CD14-positive monocyte (primary cell): ENCODE measurements at regions not wholly inside any gene's neighbourhood (a gene's known extent, or its start where the extent isn't known, plus 50 kb on each side); places are given as distances from the start of the nearest gene placed in this dataset.

ENCODE experiments used
- DNase-seq, 3 donors: peaks; one replicate each; pipeline ENCODE4 v3.0.0-alpha.2; 2011 to 2022
- H2AFZ ChIP-seq: 2 replicates; pipeline ENCODE4 v1.6.0; 2012; ENCODE audit warnings: mild to moderate bottlenecking, low read depth, low read length, inconsistent platforms; ENCODE audit not compliant: insufficient read depth, poor library complexity, severe bottlenecking
- H3K27ac ChIP-seq, 2 donors: 1 replicate in 1 of 2; 2 replicates in 1 of 2; pipeline ENCODE4 v1.5.1; 2012 to 2013; ENCODE audit warnings: low read length in 2 of 2, control low read depth in 1 of 2, inconsistent platforms in 1 of 2, low read depth in 1 of 2, mild to moderate bottlenecking in 1 of 2
- H3K27me3 ChIP-seq, 2 donors: one replicate each; pipeline versions ENCODE4 v1.6.0 to v1.6.1; 2011 to 2013; ENCODE audit warnings: low read length in 2 of 2; ENCODE audit not compliant: control insufficient read depth in 2 of 2, insufficient read depth in 2 of 2
- H3K36me3 ChIP-seq, 2 donors: replicated peaks in 1 of 2; 1 replicate in 1 of 2; 2 replicates in 1 of 2; pipeline versions ENCODE4 v1.5.1 to v1.6.1; 2012 to 2013; ENCODE audit warnings: low read length in 2 of 2, control low read depth in 1 of 2, inconsistent platforms in 1 of 2, mild to moderate bottlenecking in 1 of 2; ENCODE audit not compliant: insufficient read depth in 2 of 2, control insufficient read depth in 1 of 2
- H3K4me1 ChIP-seq, 2 donors: 1 replicate in 1 of 2; 2 replicates in 1 of 2; pipeline versions ENCODE4 v1.5.1 to v1.6.1; 2012 to 2013; ENCODE audit warnings: low read length in 2 of 2, control low read depth in 1 of 2, inconsistent platforms in 1 of 2, mild to moderate bottlenecking in 1 of 2, moderate library complexity in 1 of 2; ENCODE audit not compliant: insufficient read depth in 2 of 2, control insufficient read depth in 1 of 2
- H3K4me2 ChIP-seq: replicated peaks from 2 replicates; pipeline ENCODE3; 2012; ENCODE audit warnings: low read length, moderate library complexity, mild to moderate bottlenecking; ENCODE audit not compliant: poor library complexity, severe bottlenecking; ENCODE audit errors: extremely low read depth
- H3K4me3 ChIP-seq, 3 experiments: fragments of 200-600 bp in 1 of 3; sonication (generic) in 1 of 3; replicated peaks in 1 of 3; 1 replicate in 2 of 3; 2 replicates in 1 of 3; pipeline ENCODE4 v1.5.1; 2011 to 2013; ENCODE audit warnings: low read length in 3 of 3, mild to moderate bottlenecking in 3 of 3, control low read depth in 2 of 3, low read depth in 2 of 3, inconsistent platforms in 1 of 3, moderate library complexity in 1 of 3
- H3K79me2 ChIP-seq: 2 replicates; pipeline ENCODE4 v1.6.0; 2012; ENCODE audit warnings: mild to moderate bottlenecking, control low read depth, inconsistent platforms, low read length, moderate library complexity; ENCODE audit not compliant: insufficient read depth
- H3K9ac ChIP-seq: 2 replicates; pipeline ENCODE4 v1.6.0; 2017; ENCODE audit warnings: low read length, mild to moderate bottlenecking; ENCODE audit not compliant: insufficient read depth, poor library complexity, severe bottlenecking
- H3K9me3 ChIP-seq, 2 donors: replicated peaks in 1 of 2; 1 replicate in 1 of 2; 2 replicates in 1 of 2; pipeline versions ENCODE4 v1.5.1 to v1.6.1; 2012 to 2013; ENCODE audit warnings: low read length in 2 of 2, control low read depth in 1 of 2; ENCODE audit not compliant: control insufficient read depth in 1 of 2, insufficient read depth in 1 of 2
- H4K20me1 ChIP-seq: 2 replicates; pipeline ENCODE4 v1.6.0; 2012; ENCODE audit warnings: mild to moderate bottlenecking, low read length, control low read depth, moderate library complexity; ENCODE audit not compliant: insufficient read depth
- H3K27ac Mint-ChIP-seq, 7 donors: one replicate each; pipeline ENCODE4 v1.8.0; 2020; ENCODE audit warnings: mild to moderate bottlenecking in 7 of 7, mixed read lengths in 7 of 7, moderate library complexity in 6 of 7, inconsistent platforms in 2 of 7
- H3K27me3 Mint-ChIP-seq, 3 donors: one replicate each; pipeline ENCODE4 v1.8.0; 2021 to 2022; ENCODE audit warnings: low read depth in 3 of 3, mild to moderate bottlenecking in 3 of 3, mixed read lengths in 3 of 3, moderate library complexity in 3 of 3, inconsistent platforms in 1 of 3
- H3K36me3 Mint-ChIP-seq, 2 donors: one replicate each; pipeline ENCODE4 v1.8.0; 2020; ENCODE audit warnings: mixed read lengths in 2 of 2, inconsistent platforms in 1 of 2, mild to moderate bottlenecking in 1 of 2
- H3K4me1 Mint-ChIP-seq: one replicate; pipeline ENCODE4 v1.8.0; 2020; ENCODE audit warnings: mild to moderate bottlenecking, mixed read lengths
- H3K4me3 Mint-ChIP-seq, 2 donors: one replicate each; pipeline ENCODE4 v1.8.0; 2020; ENCODE audit warnings: mild to moderate bottlenecking in 2 of 2, mixed read lengths in 2 of 2, moderate library complexity in 1 of 2
- H3K9me3 Mint-ChIP-seq, 7 donors: one replicate each; pipeline ENCODE4 v1.8.0; 2020 to 2022; ENCODE audit warnings: mixed read lengths in 7 of 7, mild to moderate bottlenecking in 6 of 7, moderate library complexity in 6 of 7, inconsistent platforms in 2 of 7
- WGBS: methylation state at CpG from one replicate; pipeline ENCODE4 v1.1.5; 2013; ENCODE audit warnings: missing lambda C conversion rate; ENCODE audit not compliant: insufficient coverage; 5-methylcytosine and 5-hydroxymethylcytosine counted together
- intact Hi-C, 2 donors: fragments of 100-400 bp; cut with micrococcal nuclease; formaldehyde crosslinking; loops; one replicate each; pipeline versions ENCODE4 v1.15.0 to v1.15.1; 2023
- TF ChIP-seq, protein P1 (sequence below): fragments of 200-600 bp; IDR thresholded peaks from one replicate; pipeline ENCODE4 v1.8.0; 2022; ENCODE audit warnings: antibody characterized with exemption, mild to moderate bottlenecking

DNA sequence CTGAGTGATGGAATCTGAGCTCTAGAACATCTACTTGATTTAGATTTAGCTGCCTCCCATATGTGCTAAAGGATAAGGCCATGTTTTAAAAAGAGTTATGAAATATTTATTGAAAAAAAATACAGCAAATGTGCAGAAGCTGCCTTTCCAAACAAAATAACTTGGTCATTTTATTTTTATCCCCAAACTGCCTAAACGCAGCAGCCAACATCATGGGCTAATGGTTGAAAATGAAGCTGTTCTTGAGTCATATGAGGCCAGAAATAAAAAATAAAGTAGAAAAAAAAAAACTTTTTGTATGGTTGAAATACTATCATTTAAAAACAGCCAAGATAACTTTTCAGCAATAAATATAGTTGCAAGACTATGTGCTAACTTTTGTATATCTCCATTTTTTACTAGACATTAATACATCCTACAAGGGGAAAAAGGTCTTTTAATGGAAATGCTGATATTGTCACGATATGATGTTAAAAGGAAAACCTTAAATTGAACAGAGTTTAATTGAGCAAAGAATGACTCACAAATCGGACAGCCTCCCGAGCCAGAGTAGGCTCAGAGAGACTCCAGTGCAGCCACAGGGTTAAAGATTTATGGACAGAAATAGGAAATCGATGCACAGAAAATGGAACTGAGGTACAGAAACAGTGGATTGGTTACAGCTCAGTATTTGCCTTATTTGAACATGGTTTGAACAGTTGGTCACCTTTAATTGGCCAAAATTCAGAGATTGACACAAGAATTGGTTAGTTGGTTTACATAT is 305.8 kb downstream of the MDFIC start:
- Mint-ChIP-seq H3K9me3 (no peaks in the 10 kb centered on the region), H3K27me3 (peaks cover 0 to 1% (median 0%) of the 10 kb centered on the region in 3 donors), H3K27ac (no peak overlapping the region), H3K4me3 (no peak overlapping the region), H3K36me3 (no peaks in the 10 kb centered on the region), H3K4me1 (no peaks in the 10 kb centered on the region)
- Histone ChIP-seq H3K9me3 (no peaks in the 10 kb centered on the region), H3K79me2 (no peaks in the 10 kb centered on the region), H3K4me3 (no peak overlapping the region), H3K36me3 (no peaks in the 10 kb centered on the region), H4K20me1 (no peaks in the 10 kb centered on the region), H3K4me1 (no peaks in the 10 kb centered on the region), H2AFZ (no peak overlapping the region), H3K27me3 (no peaks in the 10 kb centered on the region), H3K4me2 (no peak overlapping the region), H3K9ac (no peak overlapping the region), H3K27ac (no peak overlapping the region)
- TF ChIP-seq, protein P1, sequence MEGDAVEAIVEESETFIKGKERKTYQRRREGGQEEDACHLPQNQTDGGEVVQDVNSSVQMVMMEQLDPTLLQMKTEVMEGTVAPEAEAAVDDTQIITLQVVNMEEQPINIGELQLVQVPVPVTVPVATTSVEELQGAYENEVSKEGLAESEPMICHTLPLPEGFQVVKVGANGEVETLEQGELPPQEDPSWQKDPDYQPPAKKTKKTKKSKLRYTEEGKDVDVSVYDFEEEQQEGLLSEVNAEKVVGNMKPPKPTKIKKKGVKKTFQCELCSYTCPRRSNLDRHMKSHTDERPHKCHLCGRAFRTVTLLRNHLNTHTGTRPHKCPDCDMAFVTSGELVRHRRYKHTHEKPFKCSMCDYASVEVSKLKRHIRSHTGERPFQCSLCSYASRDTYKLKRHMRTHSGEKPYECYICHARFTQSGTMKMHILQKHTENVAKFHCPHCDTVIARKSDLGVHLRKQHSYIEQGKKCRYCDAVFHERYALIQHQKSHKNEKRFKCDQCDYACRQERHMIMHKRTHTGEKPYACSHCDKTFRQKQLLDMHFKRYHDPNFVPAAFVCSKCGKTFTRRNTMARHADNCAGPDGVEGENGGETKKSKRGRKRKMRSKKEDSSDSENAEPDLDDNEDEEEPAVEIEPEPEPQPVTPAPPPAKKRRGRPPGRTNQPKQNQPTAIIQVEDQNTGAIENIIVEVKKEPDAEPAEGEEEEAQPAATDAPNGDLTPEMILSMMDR, result no peak
- no peak for DNase-seq
- WGBS, result 100% methylated on average over 3 of the region's 5 CpGs
- intact Hi-C loops, result no loop called here

DNA sequence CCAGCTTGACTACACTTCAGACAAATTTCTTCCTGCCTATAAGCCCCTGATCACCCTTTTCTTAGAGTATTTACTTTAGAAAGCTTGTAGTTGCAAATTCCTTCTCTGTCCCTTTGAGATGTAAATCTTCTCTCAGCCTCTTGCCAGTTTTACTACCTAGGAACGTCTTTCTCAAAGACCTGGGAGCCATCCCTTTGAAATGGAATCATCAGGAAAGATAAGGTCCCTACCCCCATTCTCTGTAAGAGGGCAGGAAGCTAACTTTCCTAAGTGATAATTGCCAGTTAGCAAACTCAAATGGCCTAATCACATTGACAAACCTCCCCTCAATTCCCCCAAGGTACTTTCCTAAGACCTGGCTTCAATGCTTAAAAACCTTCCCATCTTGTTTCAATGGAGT is 304.5 kb downstream of the MDFIC start:
- H3K9me3 Mint-ChIP-seq, result no peaks in the 10 kb centered on the region
- no CpG with 5 or more reads among the region's 1 CpG for WGBS
- H3K4me1 Mint-ChIP-seq, result no peaks in the 10 kb centered on the region
- no peaks in the 10 kb centered on the region for H3K36me3 Mint-ChIP-seq
- no peak overlapping the region for H3K27ac ChIP-seq
- H3K4me3 ChIP-seq, result no peak overlapping the region
- TF ChIP-seq, protein P1, result no peak
- H3K27ac Mint-ChIP-seq, result peak overlapping the region in 1 of 7 donors; percentile 23
- H3K4me2 ChIP-seq, result no peak overlapping the region
- peaks cover 0 to 1% (median 0%) of the 10 kb centered on the region in 3 donors for H3K27me3 Mint-ChIP-seq
- H4K20me1 ChIP-seq, result no peaks in the 10 kb centered on the region
- no peaks in the 10 kb centered on the region for H3K27me3 ChIP-seq
- H3K4me1 ChIP-seq, result no peaks in the 10 kb centered on the region
- no peak for DNase-seq
- H3K79me2 ChIP-seq, result no peaks in the 10 kb centered on the region
- H3K4me3 Mint-ChIP-seq, result no peak overlapping the region
- H2AFZ ChIP-seq, result no peak overlapping the region
- no peaks in the 10 kb centered on the region for H3K36me3 ChIP-seq
- H3K9me3 ChIP-seq, result no peaks in the 10 kb centered on the region
- intact Hi-C loops, result no loop called here
- no peak overlapping the region for H3K9ac ChIP-seq
